ENCODE measurements at regions not wholly inside any gene's neighbourhood (a gene's known extent, or its start where the extent isn't known, plus 50 kb on each side); places are given as distances from the start of the nearest gene placed in this dataset.

DNA sequence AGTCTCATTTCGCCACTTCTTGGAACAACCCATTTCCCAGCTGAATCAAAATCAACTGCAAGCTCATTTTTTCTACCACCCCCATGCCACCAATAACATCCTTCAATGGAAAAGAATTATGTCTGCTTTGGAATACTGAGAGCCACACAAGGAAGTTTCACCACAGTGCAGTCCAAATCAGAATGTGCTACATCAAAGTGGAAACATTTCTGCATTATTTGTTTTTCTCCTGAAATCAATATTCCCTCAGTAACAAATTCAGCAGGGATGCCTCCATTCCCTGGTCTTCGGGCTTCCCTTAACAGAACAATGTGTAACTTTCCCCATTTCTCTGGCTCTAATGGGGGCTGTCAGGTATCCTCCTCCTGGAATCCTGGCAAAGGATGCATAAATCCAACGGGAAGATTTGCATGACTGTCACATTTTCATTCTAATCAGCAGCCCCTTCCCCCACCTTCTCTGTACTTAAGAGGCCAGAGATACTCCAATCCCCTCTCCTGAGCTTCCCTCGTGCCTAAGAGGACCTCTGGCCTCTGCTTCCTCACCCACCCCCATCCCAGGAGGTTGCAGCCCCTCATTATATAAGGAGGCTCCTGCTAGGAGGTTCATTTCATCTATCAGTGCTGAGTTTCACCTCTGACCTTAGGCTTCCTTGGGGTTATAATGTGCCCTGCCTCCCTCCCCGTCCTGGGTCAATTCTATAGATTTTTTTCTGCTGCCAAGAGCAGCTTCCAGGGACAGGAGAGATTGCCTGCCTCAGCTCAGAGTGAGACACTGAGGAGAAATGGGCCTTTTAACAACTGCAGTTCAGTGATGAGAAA is 201.1 kb downstream of the OMA1 start:
- no peaks in the 10 kb centered on the region for H3K36me3 Mint-ChIP-seq
- H3K4me3 Mint-ChIP-seq = no peak overlapping the region
- DNase-seq (ENCODE audit: low spot score in 2 of 2) (no peak), ATAC-seq (no peak)
- H3K4me1 Mint-ChIP-seq = no peaks in the 10 kb centered on the region
- no peaks in the 10 kb centered on the region for H3K9me3 Mint-ChIP-seq
- no peak overlapping the region for H3K27ac Mint-ChIP-seq

DNA sequence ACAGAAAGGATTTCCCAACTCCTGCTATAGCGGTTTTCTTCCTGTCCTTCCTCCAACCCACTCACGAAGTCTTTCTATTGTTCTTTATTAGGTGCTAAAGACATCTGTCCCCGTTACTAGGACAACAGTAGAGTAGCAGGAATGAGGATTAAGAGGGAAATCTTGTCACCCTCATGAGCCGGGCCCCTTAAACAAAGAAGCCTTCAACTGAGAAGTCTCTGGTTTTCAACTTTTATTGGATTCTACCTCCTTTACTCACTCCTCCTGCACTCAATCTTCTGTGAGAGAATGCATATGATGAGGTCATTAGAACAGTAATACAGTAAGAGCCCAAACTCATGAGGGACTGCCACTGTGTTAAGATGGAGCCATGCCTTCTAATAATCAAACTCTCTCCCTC is 206.3 kb downstream of the OMA1 start:
- ATAC-seq (no peak), DNase-seq (ENCODE audit: low spot score in 2 of 2) (no peak)
- H3K36me3 Mint-ChIP-seq = no peaks in the 10 kb centered on the region
- no peak overlapping the region for H3K4me3 Mint-ChIP-seq
- no peaks in the 10 kb centered on the region for H3K4me1 Mint-ChIP-seq
- H3K9me3 Mint-ChIP-seq = no peaks in the 10 kb centered on the region
- no peak overlapping the region for H3K27ac Mint-ChIP-seq

GRCh38 chr1:58338081-58338480 is 208.4 kb downstream of the OMA1 start:
- no peak overlapping the region for H3K4me3 Mint-ChIP-seq
- no peak overlapping the region for H3K27ac Mint-ChIP-seq
- no peaks in the 10 kb centered on the region for H3K4me1 Mint-ChIP-seq

DNA sequence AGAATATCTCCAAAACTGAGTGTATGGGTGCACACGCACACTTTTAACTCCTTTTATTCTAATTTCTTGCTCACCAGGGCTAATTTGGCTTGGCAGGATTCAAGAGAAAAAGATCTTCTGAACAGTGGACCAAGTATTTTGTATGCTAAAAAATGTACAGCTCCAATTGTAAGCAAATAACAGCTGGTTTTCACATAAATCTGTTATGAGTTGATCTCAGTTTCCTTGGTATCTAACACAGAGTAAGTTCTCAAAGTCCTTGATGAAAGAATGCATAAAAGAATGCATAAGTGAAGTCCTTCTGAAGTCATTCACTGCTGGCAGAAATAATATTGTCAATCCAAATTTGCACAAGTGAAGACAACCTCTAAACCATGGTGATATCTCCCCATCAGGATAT is 213.0 kb downstream of the OMA1 start:
- H3K4me3 Mint-ChIP-seq = no peak overlapping the region
- H3K36me3 Mint-ChIP-seq = no peaks in the 10 kb centered on the region
- H3K9me3 Mint-ChIP-seq = no peaks in the 10 kb centered on the region
- no peak for ATAC-seq
- DNase-seq (ENCODE audit: low spot score in 2 of 2) = no peak
- H3K4me1 Mint-ChIP-seq = no peaks in the 10 kb centered on the region
- no peak overlapping the region for H3K27ac Mint-ChIP-seq

More at GRCh38 chr1:58338081-58338480, 208.4 kb downstream of the OMA1 start:
- Mint-ChIP-seq H3K36me3 (no peaks in the 10 kb centered on the region), H3K9me3 (no peaks in the 10 kb centered on the region)
- no peak for DNase-seq (ENCODE audit: low spot score in 2 of 2)
- no peak for ATAC-seq

- no peak overlapping the region for H3K4me3 Mint-ChIP-seq
- ATAC-seq (no peak), DNase-seq (ENCODE audit: low spot score in 2 of 2) (no peak)
- no peaks in the 10 kb centered on the region for H3K9me3 Mint-ChIP-seq
- H3K27ac Mint-ChIP-seq = no peak overlapping the region
- no peaks in the 10 kb centered on the region for H3K4me1 Mint-ChIP-seq
- H3K36me3 Mint-ChIP-seq = no peaks in the 10 kb centered on the region
Measured at GRCh38 chr1:58331156-58331555, 215.4 kb downstream of the OMA1 start.

DNA sequence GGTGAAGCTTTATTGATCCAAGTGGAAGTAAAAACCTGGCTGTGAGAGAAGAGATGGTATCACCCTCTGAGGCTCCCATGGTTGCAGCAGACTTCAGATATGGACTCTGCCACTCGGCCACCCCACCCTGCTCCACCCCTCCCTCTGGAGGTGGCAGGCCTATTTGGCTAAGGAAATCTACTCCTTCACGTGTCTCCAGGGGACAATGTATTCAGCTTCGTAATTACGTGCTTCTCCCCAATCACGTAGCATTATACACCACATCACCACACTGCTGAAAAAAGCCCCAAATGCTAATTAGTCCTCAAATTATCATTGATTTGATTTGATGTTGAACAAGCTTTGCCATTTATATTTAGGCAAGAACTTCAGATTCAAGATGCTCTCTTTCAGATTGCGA is 220.7 kb downstream of the OMA1 start:
- Mint-ChIP-seq H3K27ac (no peak overlapping the region), H3K4me1 (no peaks in the 10 kb centered on the region), H3K36me3 (no peaks in the 10 kb centered on the region), H3K4me3 (no peak overlapping the region), H3K9me3 (peaks cover 6% of the 10 kb centered on the region)
- ATAC-seq = no peak
- DNase-seq (ENCODE audit: low spot score in 2 of 2) = no peak

GRCh38 chr1:58324558-58324957 is 222.0 kb downstream of the OMA1 start:
- Mint-ChIP-seq H3K27ac (no peak overlapping the region), H3K4me1 (no peaks in the 10 kb centered on the region), H3K9me3 (peaks cover 6% of the 10 kb centered on the region), H3K4me3 (no peak overlapping the region), H3K36me3 (no peaks in the 10 kb centered on the region)
- DNase-seq (ENCODE audit: low spot score in 2 of 2) (no peak), ATAC-seq (no peak)

DNA sequence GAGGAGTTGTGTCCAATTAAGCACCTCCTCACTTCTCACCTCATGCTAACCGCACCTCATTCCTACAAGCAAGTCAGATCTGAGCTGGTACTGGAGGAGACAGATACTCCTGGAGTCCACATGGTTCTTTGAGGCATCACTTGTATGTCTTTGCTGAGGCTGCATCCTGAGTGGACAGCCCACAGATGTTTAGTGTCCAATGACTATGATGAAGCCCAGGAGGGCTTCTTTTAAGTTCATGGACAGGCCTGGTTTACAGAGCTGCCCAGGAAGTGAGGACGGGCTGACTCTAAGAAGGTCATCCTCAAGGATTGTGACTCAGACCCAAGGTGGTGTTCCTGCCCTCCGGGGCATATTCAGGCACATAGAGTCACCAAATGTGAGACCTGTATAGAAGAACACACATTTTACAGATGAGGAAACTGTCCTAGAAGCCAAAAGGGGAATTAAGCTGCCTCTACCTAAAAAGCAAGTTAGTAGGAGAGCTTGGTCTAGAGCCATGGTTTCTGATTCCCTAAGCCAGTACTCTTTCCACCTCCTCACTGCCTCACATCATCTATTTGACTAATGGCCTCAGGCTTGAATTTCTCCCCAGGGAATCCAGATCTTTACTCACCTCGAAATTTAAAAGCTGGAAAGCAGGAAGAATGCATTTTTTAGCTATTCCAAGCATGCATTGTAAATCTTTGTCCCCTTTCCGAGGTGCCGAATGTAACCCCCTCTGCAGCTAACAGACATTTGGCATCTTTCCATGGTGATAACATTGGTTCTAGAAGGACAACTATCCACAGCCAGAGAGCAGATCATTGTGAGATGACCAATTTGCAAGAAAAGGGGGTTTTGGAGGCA is 228.1 kb downstream of the OMA1 start:
- ATAC-seq (peak; percentile 24), DNase-seq (ENCODE audit: low spot score in 2 of 2) (no peak)
- H3K27ac Mint-ChIP-seq = no peak overlapping the region
- H3K4me1 Mint-ChIP-seq = no peaks in the 10 kb centered on the region
- peaks cover 6% of the 10 kb centered on the region for H3K9me3 Mint-ChIP-seq
- no peaks in the 10 kb centered on the region for H3K36me3 Mint-ChIP-seq
- H3K4me3 Mint-ChIP-seq = no peak overlapping the region

- Mint-ChIP-seq H3K9me3 (peaks cover 3% of the 10 kb centered on the region), H3K4me3 (no peak overlapping the region), H3K4me1 (no peaks in the 10 kb centered on the region), H3K36me3 (no peaks in the 10 kb centered on the region), H3K27ac (no peak overlapping the region)
- ATAC-seq = no peak
- no peak for DNase-seq (ENCODE audit: low spot score in 2 of 2)
Measured at GRCh38 chr1:58317694-58318093, 228.8 kb downstream of the OMA1 start.

DNA sequence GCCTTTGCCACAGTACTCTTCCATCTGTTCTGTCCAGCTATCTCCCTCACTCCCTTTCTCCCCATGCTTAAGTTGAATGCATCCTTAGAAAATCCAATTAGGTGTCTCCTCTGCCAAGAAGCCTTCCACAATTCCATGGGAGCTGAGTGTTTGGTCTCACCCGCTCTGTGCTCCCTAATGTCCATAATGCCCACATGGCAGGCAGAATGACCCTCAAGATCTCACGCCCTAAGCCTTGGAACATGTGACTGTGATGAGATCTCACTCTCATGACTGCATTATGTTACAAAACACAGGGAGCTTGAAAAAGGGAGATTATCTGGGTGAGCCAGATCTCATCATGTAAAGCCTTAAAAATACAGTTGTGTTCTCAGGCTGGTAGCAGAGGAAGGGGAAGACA is 229.4 kb downstream of the OMA1 start:
- ATAC-seq (no peak), DNase-seq (ENCODE audit: low spot score in 2 of 2) (no peak)
- peaks cover 3% of the 10 kb centered on the region for H3K9me3 Mint-ChIP-seq
- peak overlapping the region; percentile 9 for H3K27ac Mint-ChIP-seq
- no peak overlapping the region for H3K4me3 Mint-ChIP-seq
- no peaks in the 10 kb centered on the region for H3K36me3 Mint-ChIP-seq
- H3K4me1 Mint-ChIP-seq = no peaks in the 10 kb centered on the region

- Mint-ChIP-seq H3K36me3 (no peaks in the 10 kb centered on the region), H3K9me3 (peaks cover 2% of the 10 kb centered on the region), H3K4me3 (no peak overlapping the region), H3K4me1 (no peaks in the 10 kb centered on the region), H3K27ac (no peak overlapping the region)
- ATAC-seq = no peak
- DNase-seq (ENCODE audit: low spot score in 2 of 2) = no peak
Measured at GRCh38 chr1:58316141-58316540, 230.4 kb downstream of the OMA1 start.

- H3K36me3 Mint-ChIP-seq = no peaks in the 10 kb centered on the region
- H3K4me1 Mint-ChIP-seq = no peaks in the 10 kb centered on the region
- no peaks in the 10 kb centered on the region for H3K9me3 Mint-ChIP-seq
- no peak for DNase-seq (ENCODE audit: low spot score in 2 of 2)
- ATAC-seq = no peak
- H3K27ac Mint-ChIP-seq = no peak overlapping the region
- no peak overlapping the region for H3K4me3 Mint-ChIP-seq
Measured at GRCh38 chr1:58312971-58313563, 233.5 kb downstream of the OMA1 start.

GRCh38 chr1:58312461-58312860 is 234.1 kb downstream of the OMA1 start:
- ATAC-seq (no peak), DNase-seq (ENCODE audit: low spot score in 2 of 2) (no peak)
- H3K4me1 Mint-ChIP-seq = no peaks in the 10 kb centered on the region
- no peak overlapping the region for H3K27ac Mint-ChIP-seq
- H3K4me3 Mint-ChIP-seq = no peak overlapping the region
- no peaks in the 10 kb centered on the region for H3K9me3 Mint-ChIP-seq
- H3K36me3 Mint-ChIP-seq = no peaks in the 10 kb centered on the region

DNA sequence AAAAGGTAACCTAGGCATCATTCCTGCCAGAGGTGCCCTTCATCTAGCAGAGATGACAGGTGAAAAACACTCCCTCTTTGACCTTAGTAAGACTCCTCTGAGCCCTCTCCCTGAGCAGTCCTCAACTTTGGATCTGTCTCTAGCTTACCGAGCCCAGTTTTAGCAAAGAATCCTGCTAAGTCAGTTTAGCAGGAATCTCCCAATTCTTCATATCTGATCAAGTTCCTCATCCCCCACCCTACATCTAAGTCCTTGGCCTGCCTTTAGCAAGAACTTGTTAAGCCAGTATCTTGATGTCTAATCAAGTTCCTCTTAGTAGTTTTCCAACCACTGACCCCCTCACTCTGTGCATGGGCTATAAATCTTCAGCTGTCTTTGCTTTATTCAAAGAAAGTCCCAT is 235.6 kb downstream of the OMA1 start:
- Mint-ChIP-seq H3K4me1 (no peaks in the 10 kb centered on the region), H3K4me3 (no peak overlapping the region), H3K36me3 (no peaks in the 10 kb centered on the region), H3K27ac (no peak overlapping the region), H3K9me3 (no peaks in the 10 kb centered on the region)
- ATAC-seq (no peak), DNase-seq (ENCODE audit: low spot score in 2 of 2) (no peak)

DNA sequence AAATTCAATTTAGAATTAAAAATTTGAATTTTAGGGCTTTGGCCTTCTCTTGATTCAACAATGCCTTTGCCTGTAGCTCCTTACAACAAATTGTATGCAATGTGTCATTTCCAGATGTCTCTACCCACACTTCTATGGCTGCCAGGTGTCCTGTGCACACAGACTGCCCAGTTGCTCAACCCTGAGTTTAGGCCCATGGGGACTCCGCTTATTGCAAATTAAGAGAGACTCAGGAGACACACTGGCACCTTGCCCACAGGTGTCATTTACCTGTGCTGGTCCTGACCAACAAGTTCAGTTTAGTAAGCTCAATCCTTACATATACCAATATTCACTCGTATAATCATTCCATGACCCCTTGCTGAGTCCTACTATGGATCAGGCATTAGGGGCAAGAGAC is 236.1 kb downstream of the OMA1 start:
- no peaks in the 10 kb centered on the region for H3K9me3 Mint-ChIP-seq
- H3K36me3 Mint-ChIP-seq = no peaks in the 10 kb centered on the region
- no peak overlapping the region for H3K4me3 Mint-ChIP-seq
- DNase-seq (ENCODE audit: low spot score in 2 of 2) (no peak), ATAC-seq (no peak)
- no peak overlapping the region for H3K27ac Mint-ChIP-seq
- H3K4me1 Mint-ChIP-seq = no peaks in the 10 kb centered on the region

- ATAC-seq (no peak), DNase-seq (ENCODE audit: low spot score in 2 of 2) (no peak)
- Mint-ChIP-seq H3K9me3 (no peaks in the 10 kb centered on the region), H3K4me3 (no peak overlapping the region), H3K27ac (no peak overlapping the region), H3K36me3 (no peaks in the 10 kb centered on the region), H3K4me1 (no peaks in the 10 kb centered on the region)
Measured at GRCh38 chr1:58308206-58308605, 238.3 kb downstream of the OMA1 start.

All from stimulated activated effector memory CD8-positive, alpha-beta T cell treated with anti-CD3 and anti-CD28 coated beads, Interleukin-12 subunit alpha, Interleukin-12 subunit beta, amount 100 ng/mL, for 72 hours (primary cell).